ENCODE measurements at regions not wholly inside any gene's neighbourhood (a gene's known extent, or its start where the extent isn't known, plus 50 kb on each side); places are given as distances from the start of the nearest gene placed in this dataset.

- TF ChIP-seq POLR2A (IDR thresholded peaks at IDR 0.05) (no peak), CTCF (IDR thresholded peaks at IDR 0.05) (no peak)
These were observed 1091.5 kb upstream of the ALCAM start for GRCh38 chr3:104275199-104275598.
